Mammary epithelial cell (primary cell): ENCODE measurements at regions not wholly inside any gene's neighbourhood (a gene's known extent, or its start where the extent isn't known, plus 50 kb on each side); places are given as distances from the start of the nearest gene placed in this dataset.

Experiments used
- CTCF ChIP-seq, 2 donors: IDR thresholded peaks in 1 of 2; conservative IDR thresholded peaks in 1 of 2; 2 replicates each; pipeline ENCODE4 v1.5.1; 2011 to 2012; ENCODE audit warnings: inconsistent platforms in 2 of 2, low read length in 2 of 2, mild to moderate bottlenecking in 2 of 2, control low read depth in 1 of 2, low read depth in 1 of 2; ENCODE audit not compliant: insufficient read depth in 1 of 2; ENCODE audit errors: extremely low read depth in 1 of 2
- EZH2 ChIP-seq: IDR thresholded peaks from 2 replicates; pipeline ENCODE4 v1.6.1; 2012; ENCODE audit warnings: low read length, inconsistent platforms, borderline replicate concordance

DNA sequence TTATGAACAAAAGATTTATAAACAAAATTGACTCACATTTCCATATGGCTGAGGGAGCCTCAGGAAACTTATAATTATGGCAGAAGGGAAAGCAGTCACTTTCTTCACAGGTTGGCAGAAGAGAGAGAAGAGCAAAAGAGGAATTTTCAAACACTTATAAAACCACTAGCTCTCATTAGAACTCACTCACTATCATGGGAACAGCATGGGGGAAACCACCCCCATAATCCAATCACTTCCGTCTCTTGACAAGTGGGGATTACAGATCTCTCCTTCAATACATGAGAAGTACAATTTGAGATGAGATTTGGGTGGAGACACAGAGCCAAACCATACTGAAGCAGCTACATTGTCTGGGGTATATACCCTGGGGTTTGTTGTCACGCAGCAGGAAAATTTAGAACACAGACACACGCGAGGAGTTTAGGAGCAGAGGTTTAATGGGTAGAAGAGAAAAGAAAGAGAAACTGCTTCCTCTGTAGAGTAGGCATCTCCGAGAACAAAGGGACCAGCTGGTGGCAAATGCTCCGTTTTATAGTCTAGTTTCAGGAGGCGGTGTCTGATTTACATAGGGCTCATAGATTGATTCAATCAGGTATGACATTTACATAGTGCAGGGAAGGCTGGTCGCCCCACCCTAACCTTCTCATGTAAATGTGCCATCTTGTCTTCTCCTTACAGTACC lies 2277.7 kb upstream of the AGA start:
- no peak for TF ChIP-seq CTCF (conservative IDR thresholded peaks at IDR 0.05 in 1 of 2, IDR thresholded peaks at IDR 0.05 in 1 of 2; ENCODE audit: extremely low read depth in 1 of 2, insufficient read depth in 1 of 2, low read depth in 1 of 2, low read length in 2 of 2)
- no peak for TF ChIP-seq EZH2
